Smooth muscle cell (in vitro differentiated cells): ENCODE measurements at regions not wholly inside any gene's neighbourhood (a gene's known extent, or its start where the extent isn't known, plus 50 kb on each side); places are given as distances from the start of the nearest gene placed in this dataset.

Experiments used
- DNase-seq: peaks from one replicate; lab custom pipeline; 2025; ENCODE audit not compliant: unreplicated experiment; lab: John Stamatoyannopoulos, UW
- H2AFZ ChIP-seq: fragments of 200-600 bp; sonication (generic); 2 replicates; pipeline ENCODE4 v1.6.0; 2016; ENCODE audit warnings: antibody characterized with exemption, low read depth, mild to moderate bottlenecking
- H3F3A ChIP-seq: fragments of 200-600 bp; sonication (generic); 2 replicates; pipeline ENCODE4 v1.6.0; 2017; ENCODE audit warnings: antibody characterized with exemption, low read depth
- H3K27ac ChIP-seq: fragments of 200-600 bp; sonication (generic); 2 replicates; pipeline ENCODE4 v1.5.1; 2016; ENCODE audit warnings: low read depth, mild to moderate bottlenecking
- H3K27me3 ChIP-seq: fragments of 200-600 bp; sonication (generic); 2 replicates; pipeline ENCODE4 v1.6.1; 2016; ENCODE audit warnings: low read depth, mild to moderate bottlenecking
- H3K36me3 ChIP-seq: fragments of 200-600 bp; sonication (generic); 2 replicates; pipeline ENCODE4 v1.5.1; 2016; ENCODE audit warnings: low read depth
- H3K4me1 ChIP-seq: fragments of 200-600 bp; sonication (generic); 2 replicates; pipeline ENCODE4 v1.5.1; 2016; ENCODE audit warnings: low read depth
- H3K4me2 ChIP-seq: fragments of 200-600 bp; sonication (generic); 2 replicates; pipeline ENCODE4 v1.6.0; 2016; ENCODE audit warnings: mild to moderate bottlenecking
- H3K4me3 ChIP-seq: fragments of 200-600 bp; sonication (generic); 2 replicates; pipeline ENCODE4 v1.5.1; 2016; ENCODE audit warnings: mild to moderate bottlenecking
- H3K79me2 ChIP-seq: fragments of 200-600 bp; sonication (generic); 2 replicates; pipeline ENCODE4 v1.6.0; 2016; ENCODE audit warnings: low read depth, mild to moderate bottlenecking
- H3K9ac ChIP-seq: fragments of 200-600 bp; sonication (generic); 2 replicates; pipeline ENCODE4 v1.6.0; 2016; ENCODE audit warnings: low read depth
- H3K9me3 ChIP-seq: fragments of 200-600 bp; sonication (generic); replicated peaks from 2 replicates; pipeline ENCODE4 v1.5.1; 2016; ENCODE audit warnings: low read depth
- H4K20me1 ChIP-seq: fragments of 200-600 bp; sonication (generic); 2 replicates; pipeline ENCODE4 v1.6.0; 2016; ENCODE audit warnings: low read depth
- WGBS: methylation state at CpG from one replicate; pipeline ENCODE4 v1.1.7; 2016; ENCODE audit warnings: low lambda C conversion rate; 5-methylcytosine and 5-hydroxymethylcytosine counted together
- TF ChIP-seq, protein P1 (sequence below): fragments of 200-600 bp; sonication (generic); IDR thresholded peaks from 2 replicates; pipeline ENCODE4 v1.5.1; 2017; ENCODE audit warnings: borderline replicate concordance, mild to moderate bottlenecking, antibody characterized with exemption; ENCODE audit not compliant: insufficient read depth, poor library complexity, severe bottlenecking

GRCh38 chr1:14182856-14183255 lies 415.6 kb upstream of the KAZN start:
- Histone ChIP-seq H3K27ac (no peak overlapping the region), H3K27me3 (no peaks in the 10 kb centered on the region), H2AFZ (no peak overlapping the region), H4K20me1 (no peaks in the 10 kb centered on the region), H3F3A (no peaks in the 10 kb centered on the region), H3K79me2 (no peaks in the 10 kb centered on the region), H3K4me1 (peaks cover 21% of the 10 kb centered on the region), H3K9me3 (no peaks in the 10 kb centered on the region), H3K9ac (no peak overlapping the region), H3K4me2 (no peak overlapping the region), H3K36me3 (no peaks in the 10 kb centered on the region), H3K4me3 (no peak overlapping the region)
- TF ChIP-seq, protein P1, sequence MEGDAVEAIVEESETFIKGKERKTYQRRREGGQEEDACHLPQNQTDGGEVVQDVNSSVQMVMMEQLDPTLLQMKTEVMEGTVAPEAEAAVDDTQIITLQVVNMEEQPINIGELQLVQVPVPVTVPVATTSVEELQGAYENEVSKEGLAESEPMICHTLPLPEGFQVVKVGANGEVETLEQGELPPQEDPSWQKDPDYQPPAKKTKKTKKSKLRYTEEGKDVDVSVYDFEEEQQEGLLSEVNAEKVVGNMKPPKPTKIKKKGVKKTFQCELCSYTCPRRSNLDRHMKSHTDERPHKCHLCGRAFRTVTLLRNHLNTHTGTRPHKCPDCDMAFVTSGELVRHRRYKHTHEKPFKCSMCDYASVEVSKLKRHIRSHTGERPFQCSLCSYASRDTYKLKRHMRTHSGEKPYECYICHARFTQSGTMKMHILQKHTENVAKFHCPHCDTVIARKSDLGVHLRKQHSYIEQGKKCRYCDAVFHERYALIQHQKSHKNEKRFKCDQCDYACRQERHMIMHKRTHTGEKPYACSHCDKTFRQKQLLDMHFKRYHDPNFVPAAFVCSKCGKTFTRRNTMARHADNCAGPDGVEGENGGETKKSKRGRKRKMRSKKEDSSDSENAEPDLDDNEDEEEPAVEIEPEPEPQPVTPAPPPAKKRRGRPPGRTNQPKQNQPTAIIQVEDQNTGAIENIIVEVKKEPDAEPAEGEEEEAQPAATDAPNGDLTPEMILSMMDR, result no peak
- 94% methylated on average over 5 of the region's 5 CpGs for WGBS
- no peak for DNase-seq

DNA sequence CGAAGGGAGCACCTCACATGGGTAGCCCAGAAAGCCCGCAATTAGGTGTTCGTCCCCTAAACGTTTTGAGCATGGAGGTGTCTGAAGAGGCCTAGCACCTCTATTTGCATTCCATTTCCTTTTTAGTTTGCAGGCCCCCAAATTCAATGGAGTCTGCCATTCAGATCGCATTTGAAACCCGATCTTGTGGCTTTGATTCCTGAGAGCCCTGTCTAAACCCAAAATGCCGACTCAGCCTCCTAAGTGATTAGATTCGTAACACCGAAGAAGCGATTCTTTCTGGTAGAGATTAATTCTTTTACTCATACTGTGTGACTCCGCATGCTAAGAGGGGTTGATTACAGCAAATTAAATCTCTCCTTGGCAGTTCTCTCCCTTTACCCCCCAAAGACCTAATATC lies 415.2 kb upstream of the KAZN start:
- Histone ChIP-seq H3K36me3 (no peaks in the 10 kb centered on the region), H3K27ac (no peak overlapping the region), H3K4me3 (no peak overlapping the region), H4K20me1 (no peaks in the 10 kb centered on the region), H3K9me3 (no peaks in the 10 kb centered on the region), H3K79me2 (no peaks in the 10 kb centered on the region), H2AFZ (no peak overlapping the region), H3K27me3 (no peaks in the 10 kb centered on the region), H3K9ac (no peak overlapping the region), H3K4me1 (peaks cover 21% of the 10 kb centered on the region), H3F3A (no peaks in the 10 kb centered on the region), H3K4me2 (no peak overlapping the region)
- no peak for DNase-seq
- TF ChIP-seq, protein P1, result no peak
- WGBS, result 83% methylated on average over 11 of the region's 11 CpGs

DNA sequence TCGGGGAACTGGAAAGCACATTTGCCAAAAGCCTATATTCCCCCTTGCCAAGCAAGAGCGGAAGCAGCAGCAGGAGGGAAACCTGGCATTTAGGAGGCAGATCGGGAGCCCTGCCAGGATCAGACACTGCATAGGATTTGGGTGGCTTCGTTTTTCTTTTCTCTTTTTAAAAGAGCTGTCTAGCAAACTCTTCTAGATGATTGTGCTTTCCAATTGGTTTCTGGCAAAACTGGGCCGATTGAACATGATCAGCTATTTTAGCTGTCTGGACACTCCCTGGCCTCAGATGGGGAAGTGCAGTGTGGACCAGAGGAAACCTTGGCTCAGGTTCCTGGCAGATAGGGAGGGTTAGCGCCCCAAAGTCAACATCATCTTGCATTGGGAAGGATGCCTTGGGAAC lies 414.0 kb upstream of the KAZN start:
- no peaks in the 10 kb centered on the region for H3K9me3 ChIP-seq
- H3K36me3 ChIP-seq, result no peaks in the 10 kb centered on the region
- H3K4me3 ChIP-seq, result no peak overlapping the region
- TF ChIP-seq, protein P1, result no peak
- no peaks in the 10 kb centered on the region for H4K20me1 ChIP-seq
- WGBS, result 90% methylated on average over 6 of the region's 6 CpGs
- DNase-seq, result no peak
- no peak overlapping the region for H3K9ac ChIP-seq
- no peak overlapping the region for H3K4me2 ChIP-seq
- no peaks in the 10 kb centered on the region for H3F3A ChIP-seq
- H3K27me3 ChIP-seq, result no peaks in the 10 kb centered on the region
- no peaks in the 10 kb centered on the region for H3K79me2 ChIP-seq
- no peak overlapping the region for H3K27ac ChIP-seq
- H2AFZ ChIP-seq, result no peak overlapping the region
- peaks cover 21% of the 10 kb centered on the region for H3K4me1 ChIP-seq

DNA sequence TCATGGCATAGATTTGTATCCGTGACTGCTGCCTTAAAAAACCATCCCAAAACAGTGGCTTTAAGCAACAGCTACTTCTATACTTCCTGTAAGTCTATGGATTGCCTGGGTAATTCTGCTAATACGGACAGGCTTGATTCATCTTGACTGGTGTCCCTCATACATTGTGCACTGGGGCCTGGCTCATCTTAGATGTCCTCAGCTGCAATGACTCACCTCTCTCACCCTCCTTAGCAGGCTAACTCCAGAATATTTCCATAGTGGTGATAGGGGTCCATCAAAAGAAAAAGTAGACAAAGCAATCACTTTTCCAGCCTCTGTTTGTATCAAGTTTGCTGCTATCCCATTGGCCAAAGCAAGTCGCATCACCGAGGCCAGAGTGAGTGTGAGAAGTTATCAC lies 409.1 kb upstream of the KAZN start:
- no peaks in the 10 kb centered on the region for H3K36me3 ChIP-seq
- H4K20me1 ChIP-seq, result no peaks in the 10 kb centered on the region
- no peak overlapping the region for H3K4me2 ChIP-seq
- peak overlapping the region; percentile 65 for H3K27ac ChIP-seq
- no peaks in the 10 kb centered on the region for H3F3A ChIP-seq
- no peak overlapping the region for H3K4me3 ChIP-seq
- TF ChIP-seq, protein P1, result no peak
- H3K27me3 ChIP-seq, result no peaks in the 10 kb centered on the region
- H3K9ac ChIP-seq, result no peak overlapping the region
- H3K79me2 ChIP-seq, result no peaks in the 10 kb centered on the region
- H2AFZ ChIP-seq, result no peak overlapping the region
- H3K4me1 ChIP-seq, result no peaks in the 10 kb centered on the region
- no peaks in the 10 kb centered on the region for H3K9me3 ChIP-seq
- DNase-seq, result no peak
- 88% methylated on average over 4 of the region's 4 CpGs for WGBS
